Mesothelial cell of epicardium (in vitro differentiated cells): ENCODE measurements at regions not wholly inside any gene's neighbourhood (a gene's known extent, or its start where the extent isn't known, plus 50 kb on each side); places are given as distances from the start of the nearest gene placed in this dataset.
"Not testable (repeated sequence)": the region's sequence is repeated elsewhere in the genome, so short reads cannot be mapped to it uniquely, and the experiment has no call there.

Experiments
- DNase-seq, 2 experiments: peaks; one replicate each; pipeline ENCODE4 v3.0.0; 2021; ENCODE audit warnings: low spot score in 2 of 2; ENCODE audit not compliant: unreplicated experiment in 2 of 2
- H3K27ac Mint-ChIP-seq: 2 replicates; pipeline ENCODE4 v1.8.0; 2021; ENCODE audit warnings: mixed read lengths
- H3K27me3 Mint-ChIP-seq: 2 replicates; pipeline ENCODE4 v1.8.0; 2021; ENCODE audit warnings: low read depth, mixed read lengths
- H3K36me3 Mint-ChIP-seq: 2 replicates; pipeline ENCODE4 v1.8.0; 2021; ENCODE audit warnings: mixed read lengths
- H3K4me1 Mint-ChIP-seq: 2 replicates; pipeline ENCODE4 v1.8.0; 2021; ENCODE audit warnings: mixed read lengths
- H3K4me3 Mint-ChIP-seq: 2 replicates; pipeline ENCODE4 v1.8.0; 2021; ENCODE audit warnings: mild to moderate bottlenecking, moderate library complexity, mixed read lengths
- H3K9me3 Mint-ChIP-seq: 2 replicates; pipeline ENCODE4 v1.8.0; 2021; ENCODE audit warnings: mixed read lengths
- CTCF ChIP-seq: fragments of 200-600 bp; sonication (generic); IDR thresholded peaks from one replicate; pipeline ENCODE4 v1.5.0; 2021; ENCODE audit warnings: antibody characterized with exemption; ENCODE audit not compliant: unreplicated experiment

GRCh38 chr4:79682801-79683530 is 274.9 kb upstream of the GK2 start:
- Mint-ChIP-seq H3K9me3 (no peaks in the 10 kb centered on the region), H3K4me3 (no peak overlapping the region), H3K4me1 (peaks cover 14% of the 10 kb centered on the region), H3K27ac (no peak overlapping the region), H3K36me3 (no peaks in the 10 kb centered on the region), H3K27me3 (peaks cover 7% of the 10 kb centered on the region)
- no peak for TF ChIP-seq CTCF
- no peak for DNase-seq

DNA sequence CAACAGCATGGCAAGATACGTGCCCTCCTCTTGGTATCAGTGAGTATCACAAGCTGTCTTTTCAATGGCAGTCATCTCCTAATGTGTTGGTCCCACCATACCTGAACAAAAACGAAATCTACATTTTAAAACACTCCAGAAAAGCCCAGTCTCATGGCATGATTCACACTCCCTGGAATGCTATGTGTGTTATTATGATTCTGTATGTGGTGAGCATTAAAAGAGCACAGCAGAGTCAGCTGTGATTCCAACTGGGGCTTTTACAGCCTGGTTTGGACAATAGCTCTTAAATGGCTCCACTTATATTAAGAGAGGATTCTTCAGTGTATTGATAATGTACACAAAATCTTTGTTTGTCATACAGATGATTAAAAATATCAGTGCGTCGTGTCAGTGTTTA is 274.1 kb upstream of the GK2 start:
- no peaks in the 10 kb centered on the region for H3K9me3 Mint-ChIP-seq
- no peak for TF ChIP-seq CTCF
- H3K27ac Mint-ChIP-seq, result no peak overlapping the region
- peaks cover 7% of the 10 kb centered on the region for H3K27me3 Mint-ChIP-seq
- H3K4me3 Mint-ChIP-seq, result no peak overlapping the region
- H3K36me3 Mint-ChIP-seq, result no peaks in the 10 kb centered on the region
- no peak for DNase-seq
- peaks cover 17% of the 10 kb centered on the region for H3K4me1 Mint-ChIP-seq

DNA sequence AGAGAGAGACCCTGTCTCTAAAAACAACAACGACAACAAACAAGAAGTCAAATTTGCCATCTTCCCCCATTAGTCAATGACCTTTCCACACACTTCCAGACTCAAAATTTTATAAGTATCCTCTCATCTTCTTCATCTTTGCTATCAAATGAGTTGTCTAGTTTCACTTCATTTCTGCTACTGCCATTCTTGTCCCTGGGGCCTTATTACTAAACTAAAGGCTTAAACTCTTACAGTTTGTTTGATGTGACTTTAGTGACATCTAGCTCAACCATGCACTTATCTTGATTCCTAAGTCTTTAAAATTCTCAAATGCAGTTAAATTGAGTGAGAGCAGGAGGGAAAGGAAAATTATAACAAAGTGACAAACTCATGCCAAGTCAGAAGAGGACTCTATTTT is 271.8 kb upstream of the GK2 start:
- Mint-ChIP-seq H3K36me3 (no peaks in the 10 kb centered on the region), H3K4me3 (no peak overlapping the region), H3K27me3 (peaks cover 5% of the 10 kb centered on the region), H3K27ac (no peak overlapping the region), H3K9me3 (no peaks in the 10 kb centered on the region), H3K4me1 (peaks cover 19% of the 10 kb centered on the region)
- TF ChIP-seq CTCF, result no peak
- DNase-seq, result no peak

DNA sequence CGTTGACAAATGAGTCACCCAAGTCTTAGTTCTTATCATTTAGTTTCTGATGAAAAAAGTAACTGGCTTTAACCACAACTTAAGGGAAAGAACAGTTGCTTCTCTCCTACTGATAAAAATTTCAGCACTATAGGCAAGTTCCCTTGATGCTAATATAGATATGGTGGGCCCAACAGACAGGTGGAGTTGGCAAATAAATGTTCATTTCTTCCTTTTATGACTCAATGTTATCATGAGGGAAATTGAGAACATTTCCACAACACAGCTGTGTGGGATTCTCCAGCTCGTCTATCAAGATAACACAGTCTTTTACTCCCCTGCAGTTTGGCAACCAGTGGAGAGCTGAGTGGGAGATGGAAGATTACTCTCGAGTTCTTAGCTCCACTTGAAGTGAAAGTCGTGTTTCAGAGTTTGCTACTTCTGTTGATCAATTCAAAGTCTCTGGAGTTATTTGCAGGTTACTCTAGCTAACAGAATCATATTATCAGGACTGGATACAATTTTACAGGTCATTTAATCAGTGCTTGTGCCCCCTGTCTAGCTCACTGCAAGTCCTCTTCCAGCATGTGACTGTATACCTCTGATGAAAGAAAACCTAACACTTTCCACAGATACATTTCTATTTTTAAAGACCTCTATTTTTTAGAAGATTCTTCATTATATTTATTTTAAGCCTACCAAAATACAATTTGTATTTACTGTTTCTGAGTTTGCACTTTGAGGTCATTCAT is 270.6 kb upstream of the GK2 start:
- no peak for DNase-seq
- no peak overlapping the region for H3K27ac Mint-ChIP-seq

DNA sequence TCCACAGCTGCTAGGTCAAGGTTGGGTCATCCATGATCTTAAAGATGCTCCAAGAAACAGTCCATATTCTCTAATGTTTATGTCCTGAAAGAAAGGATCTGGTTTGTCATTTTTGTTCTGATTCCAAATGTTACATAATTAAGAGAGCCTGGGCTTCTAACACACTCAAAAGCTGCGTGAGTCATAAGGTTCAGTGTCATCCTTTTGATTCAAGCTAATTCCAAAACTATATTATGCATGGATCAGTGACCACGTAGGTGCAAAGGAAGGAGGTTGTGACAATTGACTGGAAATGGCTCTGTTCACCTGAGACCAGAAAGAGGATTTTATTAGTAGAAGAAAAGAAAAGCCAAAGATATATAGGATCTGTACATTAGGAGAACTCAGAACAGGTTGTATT is 268.7 kb upstream of the GK2 start:
- Mint-ChIP-seq H3K27ac (no peak overlapping the region), H3K9me3 (peaks cover 18% of the 10 kb centered on the region), H3K4me1 (peaks cover 19% of the 10 kb centered on the region), H3K36me3 (peaks cover 8% of the 10 kb centered on the region), H3K27me3 (no peaks in the 10 kb centered on the region), H3K4me3 (no peak overlapping the region)
- no peak for DNase-seq
- TF ChIP-seq CTCF, result no peak

More for the DNA sequence above, 270.6 kb upstream of the GK2 start:
- no peak overlapping the region for H3K4me3 Mint-ChIP-seq
- peaks cover 19% of the 10 kb centered on the region for H3K4me1 Mint-ChIP-seq
- no peak for TF ChIP-seq CTCF
- peaks cover 4% of the 10 kb centered on the region for H3K9me3 Mint-ChIP-seq
- H3K27me3 Mint-ChIP-seq, result peaks cover 3% of the 10 kb centered on the region
- H3K36me3 Mint-ChIP-seq, result no peaks in the 10 kb centered on the region

GRCh38 chr4:79674906-79675305 is 266.9 kb upstream of the GK2 start:
- H3K27ac Mint-ChIP-seq, H3K27me3 Mint-ChIP-seq, DNase-seq, H3K4me3 Mint-ChIP-seq: not testable (repeated sequence)
- H3K36me3 Mint-ChIP-seq, result peaks cover 10% of the 10 kb centered on the region
- peaks cover 17% of the 10 kb centered on the region for H3K4me1 Mint-ChIP-seq
- peaks cover 35% of the 10 kb centered on the region for H3K9me3 Mint-ChIP-seq
